Upper lobe of left lung (tissue), 4 donors: ENCODE measurements at regions not wholly inside any gene's neighbourhood (a gene's known extent, or its start where the extent isn't known, plus 50 kb on each side); places are given as distances from the start of the nearest gene placed in this dataset.

Experiments used
- CTCF ChIP-seq, 6 experiments: fragments of 450-650 bp in 4 of 6; fragments of 200-600 bp in 2 of 6; sonication (generic) in 2 of 6; IDR thresholded peaks; one replicate each; pipeline ENCODE4 v1.5.1; 2016 to 2019; ENCODE audit warnings: antibody characterized with exemption in 6 of 6
- POLR2AphosphoS5 ChIP-seq, 2 donors: sonication (generic); formaldehyde crosslinking; IDR thresholded peaks; one replicate each; pipeline ENCODE4 v1.5.1; 2017; ENCODE audit warnings: antibody characterized with exemption in 2 of 2

DNA sequence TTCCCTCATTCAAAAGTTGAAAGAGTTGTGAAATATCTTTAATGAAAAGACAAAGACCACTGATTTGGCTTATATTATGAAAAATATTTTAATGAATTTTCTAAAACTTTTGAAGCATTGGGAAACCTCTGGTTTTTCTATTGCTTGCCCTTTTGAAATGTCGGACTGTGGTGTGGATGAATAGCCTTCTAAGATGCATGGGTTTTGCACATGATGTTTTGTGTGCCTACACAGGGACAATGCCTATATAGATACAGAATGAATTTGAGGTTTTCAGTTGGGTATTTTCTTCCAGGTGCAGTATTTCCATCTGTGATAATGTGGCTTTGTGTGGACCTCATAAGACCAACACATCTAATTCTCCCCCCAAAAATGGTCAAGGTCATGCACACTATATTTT is 1437.9 kb downstream of the REEP3 start:
- TF ChIP-seq CTCF (IDR thresholded peaks at IDR 0.05) (no peak), POLR2AphosphoS5 (IDR thresholded peaks at IDR 0.05) (no peak)
